ENCODE measurements at regions not wholly inside any gene's neighbourhood (a gene's known extent, or its start where the extent isn't known, plus 50 kb on each side); places are given as distances from the start of the nearest gene placed in this dataset.

DNA sequence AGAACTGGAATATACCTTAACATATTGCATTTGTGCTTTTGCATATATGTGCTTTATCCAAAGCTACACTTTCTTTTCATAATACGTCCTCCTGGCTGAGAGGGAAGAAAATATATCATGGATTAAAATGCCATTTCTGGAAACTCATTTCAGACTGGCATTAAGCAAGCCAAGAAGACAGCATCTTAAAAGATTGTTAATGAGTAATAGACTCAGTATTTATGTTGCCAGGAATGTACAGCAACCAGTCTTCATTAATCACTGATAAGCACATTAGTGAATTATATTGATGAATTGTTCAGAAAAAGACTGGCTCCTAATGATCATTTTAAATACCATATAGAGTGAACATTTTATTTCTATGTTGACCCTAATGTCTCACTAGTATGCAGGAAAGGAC lies 134.9 kb upstream of the IFNG-AS1 start:
- Histone ChIP-seq H3K9me3 (ENCODE audit: control insufficient read depth, insufficient read depth, low read length) (no peaks in the 10 kb centered on the region), H3K27ac (ENCODE audit: low read depth, low read length) (no peak overlapping the region), H3K4me1 (ENCODE audit: control insufficient read depth, insufficient read depth, low read length) (no peaks in the 10 kb centered on the region), H3K36me3 (ENCODE audit: control insufficient read depth, insufficient read depth, low read length) (no peaks in the 10 kb centered on the region), H3K4me3 (ENCODE audit: low read depth, low read length) (no peak overlapping the region), H3K27me3 (ENCODE audit: control insufficient read depth, insufficient read depth, low read length) (no peaks in the 10 kb centered on the region)
- no peak for DNase-seq (ENCODE audit: low read depth in 4 of 6, low spot score in 6 of 6)
- WGBS (ENCODE audit: insufficient coverage), result no CpG with 5 or more reads among the region's 1 CpG

- H3K9me3 ChIP-seq (ENCODE audit: control insufficient read depth, insufficient read depth, low read length), result no peaks in the 10 kb centered on the region
- H3K36me3 ChIP-seq (ENCODE audit: control insufficient read depth, insufficient read depth, low read length), result no peaks in the 10 kb centered on the region
- no peaks in the 10 kb centered on the region for H3K4me1 ChIP-seq (ENCODE audit: control insufficient read depth, insufficient read depth, low read length)
- no peak overlapping the region for H3K4me3 ChIP-seq (ENCODE audit: low read depth, low read length)
- H3K27me3 ChIP-seq (ENCODE audit: control insufficient read depth, insufficient read depth, low read length), result no peaks in the 10 kb centered on the region
- no peak overlapping the region for H3K27ac ChIP-seq (ENCODE audit: low read depth, low read length)
- DNase-seq (ENCODE audit: low read depth in 4 of 6, low spot score in 6 of 6), result no peak
Observed at GRCh38 chr12:67855103-67855502, 134.1 kb upstream of the IFNG-AS1 start.

DNA sequence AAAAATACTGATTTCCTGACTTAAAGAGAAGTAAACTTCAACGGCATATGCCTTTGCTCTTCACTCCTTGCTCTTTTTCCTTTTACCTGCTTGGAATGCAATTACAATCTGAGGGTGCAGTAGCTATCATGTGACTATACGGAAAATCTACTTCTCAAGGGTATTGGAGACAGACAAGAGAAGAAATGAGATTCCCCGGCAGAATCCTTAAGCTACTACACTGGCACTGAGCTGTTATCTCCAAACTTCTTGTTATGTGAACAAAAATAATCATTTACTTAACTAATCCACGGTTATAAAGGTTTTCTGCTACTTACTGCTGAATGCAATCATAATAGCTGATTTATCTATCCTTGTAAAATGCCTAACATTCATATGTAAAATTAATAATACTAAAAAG lies 118.0 kb upstream of the IFNG-AS1 start:
- no peak overlapping the region for H3K27ac ChIP-seq (ENCODE audit: low read depth, low read length)
- H3K4me3 ChIP-seq (ENCODE audit: low read depth, low read length), result no peak overlapping the region
- H3K36me3 ChIP-seq (ENCODE audit: control insufficient read depth, insufficient read depth, low read length), result no peaks in the 10 kb centered on the region
- DNase-seq (ENCODE audit: low read depth in 4 of 6, low spot score in 6 of 6), result no peak
- no CpG with 5 or more reads among the region's 4 CpGs for WGBS (ENCODE audit: insufficient coverage)
- no peaks in the 10 kb centered on the region for H3K4me1 ChIP-seq (ENCODE audit: control insufficient read depth, insufficient read depth, low read length)
- no peaks in the 10 kb centered on the region for H3K9me3 ChIP-seq (ENCODE audit: control insufficient read depth, insufficient read depth, low read length)
- H3K27me3 ChIP-seq (ENCODE audit: control insufficient read depth, insufficient read depth, low read length), result no peaks in the 10 kb centered on the region

GRCh38 chr12:67873355-67873754 lies 115.9 kb upstream of the IFNG-AS1 start:
- no peak for DNase-seq (ENCODE audit: low read depth in 4 of 6, low spot score in 6 of 6)

DNA sequence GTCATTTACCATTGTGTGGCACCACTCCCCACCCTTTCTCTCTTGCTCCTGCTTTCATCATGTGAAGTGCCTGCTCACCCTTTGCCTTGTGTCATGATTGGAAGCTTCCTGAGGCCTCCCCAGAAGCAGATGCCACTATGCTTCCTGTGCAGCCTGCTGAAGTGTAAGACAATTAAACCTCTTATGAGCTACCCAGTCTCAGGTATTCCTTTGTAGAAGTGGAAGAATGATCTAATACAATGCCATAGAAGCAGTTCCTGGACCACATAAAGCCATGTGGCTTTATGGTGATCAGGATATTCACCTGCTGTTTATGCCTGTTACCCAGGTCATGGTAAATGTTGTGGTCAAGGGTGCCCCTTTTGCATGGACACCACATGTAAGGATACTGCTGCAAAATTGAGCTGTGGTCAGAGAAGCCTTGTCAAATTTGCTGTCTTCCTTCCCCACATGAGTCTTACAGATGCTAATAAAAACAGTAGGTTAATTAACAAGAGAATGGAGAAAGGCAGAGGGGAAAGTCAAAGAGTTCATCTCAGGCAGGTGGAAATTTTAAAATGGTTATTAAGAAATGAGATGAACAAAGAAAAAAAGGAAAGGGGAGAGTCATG lies 112.8 kb upstream of the IFNG-AS1 start:
- Histone ChIP-seq H3K36me3 (ENCODE audit: control insufficient read depth, insufficient read depth, low read length) (no peaks in the 10 kb centered on the region), H3K4me1 (ENCODE audit: control insufficient read depth, insufficient read depth, low read length) (no peaks in the 10 kb centered on the region), H3K4me3 (ENCODE audit: low read depth, low read length) (no peak overlapping the region), H3K9me3 (ENCODE audit: control insufficient read depth, insufficient read depth, low read length) (no peaks in the 10 kb centered on the region), H3K27me3 (ENCODE audit: control insufficient read depth, insufficient read depth, low read length) (no peaks in the 10 kb centered on the region), H3K27ac (ENCODE audit: low read depth, low read length) (no peak overlapping the region)
- DNase-seq (ENCODE audit: low read depth in 4 of 6, low spot score in 6 of 6), result no peak

More at GRCh38 chr12:67873355-67873754, 115.9 kb upstream of the IFNG-AS1 start:
- WGBS (ENCODE audit: insufficient coverage), result no CpG with 5 or more reads among the region's 1 CpG
- H3K27ac ChIP-seq (ENCODE audit: low read depth, low read length), result no peak overlapping the region
- no peak overlapping the region for H3K4me3 ChIP-seq (ENCODE audit: low read depth, low read length)
- H3K36me3 ChIP-seq (ENCODE audit: control insufficient read depth, insufficient read depth, low read length), result no peaks in the 10 kb centered on the region
- no peaks in the 10 kb centered on the region for H3K27me3 ChIP-seq (ENCODE audit: control insufficient read depth, insufficient read depth, low read length)
- no peaks in the 10 kb centered on the region for H3K9me3 ChIP-seq (ENCODE audit: control insufficient read depth, insufficient read depth, low read length)
- H3K4me1 ChIP-seq (ENCODE audit: control insufficient read depth, insufficient read depth, low read length), result no peaks in the 10 kb centered on the region

DNA sequence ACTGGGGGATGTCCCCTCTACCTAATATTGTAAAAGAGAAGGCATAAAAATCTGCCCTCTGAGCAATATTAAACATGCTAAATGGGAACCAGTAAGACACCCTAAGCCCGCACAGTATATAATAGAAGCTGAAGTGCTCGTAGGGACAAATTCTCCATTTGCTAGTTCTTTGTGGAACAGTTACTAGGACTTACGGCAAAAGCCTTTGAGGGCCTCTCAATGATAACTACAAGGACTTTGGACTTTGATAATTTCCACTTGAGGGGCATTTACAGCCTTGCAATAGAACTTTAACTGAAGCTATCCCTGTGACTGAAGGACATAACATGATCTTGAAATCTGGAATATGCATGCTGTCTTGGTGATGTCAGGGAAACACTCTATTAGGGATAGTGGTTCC lies 111.5 kb upstream of the IFNG-AS1 start:
- WGBS (ENCODE audit: insufficient coverage), result 100% methylated on average over 2 of the region's 3 CpGs
- no peak overlapping the region for H3K27ac ChIP-seq (ENCODE audit: low read depth, low read length)
- no peak for DNase-seq (ENCODE audit: low read depth in 4 of 6, low spot score in 6 of 6)
- H3K4me1 ChIP-seq (ENCODE audit: control insufficient read depth, insufficient read depth, low read length), result no peaks in the 10 kb centered on the region
- no peaks in the 10 kb centered on the region for H3K36me3 ChIP-seq (ENCODE audit: control insufficient read depth, insufficient read depth, low read length)
- H3K9me3 ChIP-seq (ENCODE audit: control insufficient read depth, insufficient read depth, low read length), result no peaks in the 10 kb centered on the region
- H3K27me3 ChIP-seq (ENCODE audit: control insufficient read depth, insufficient read depth, low read length), result no peaks in the 10 kb centered on the region
- H3K4me3 ChIP-seq (ENCODE audit: low read depth, low read length), result no peak overlapping the region

DNA sequence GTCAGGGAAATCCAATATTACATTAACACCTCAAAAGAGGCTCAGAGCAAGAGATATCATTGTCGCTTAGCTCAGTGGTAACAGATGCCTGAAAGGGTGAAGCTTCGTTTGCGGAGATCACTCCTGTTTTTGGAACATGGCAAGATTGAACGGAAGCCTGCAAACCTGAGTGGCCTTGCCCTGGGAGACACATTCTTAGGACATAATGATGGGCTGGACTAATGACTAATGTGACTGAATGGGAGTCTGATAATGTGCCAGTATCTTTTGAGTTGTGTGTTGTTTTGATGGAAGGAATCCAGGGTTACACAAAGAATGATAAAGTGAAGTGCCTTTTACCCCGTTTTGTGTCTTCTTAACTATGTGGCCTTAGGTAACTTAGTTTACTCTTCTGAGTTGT lies 109.3 kb upstream of the IFNG-AS1 start:
- H3K4me3 ChIP-seq (ENCODE audit: low read depth, low read length), result no peak overlapping the region
- no peaks in the 10 kb centered on the region for H3K4me1 ChIP-seq (ENCODE audit: control insufficient read depth, insufficient read depth, low read length)
- H3K36me3 ChIP-seq (ENCODE audit: control insufficient read depth, insufficient read depth, low read length), result no peaks in the 10 kb centered on the region
- DNase-seq (ENCODE audit: low read depth in 4 of 6, low spot score in 6 of 6), result no peak
- H3K27me3 ChIP-seq (ENCODE audit: control insufficient read depth, insufficient read depth, low read length), result no peaks in the 10 kb centered on the region
- WGBS (ENCODE audit: insufficient coverage), result 61% methylated on average over 3 of the region's 5 CpGs
- H3K27ac ChIP-seq (ENCODE audit: low read depth, low read length), result no peak overlapping the region
- no peaks in the 10 kb centered on the region for H3K9me3 ChIP-seq (ENCODE audit: control insufficient read depth, insufficient read depth, low read length)

GRCh38 chr12:67881565-67881964 lies 107.7 kb upstream of the IFNG-AS1 start:
- no peaks in the 10 kb centered on the region for H3K4me1 ChIP-seq (ENCODE audit: control insufficient read depth, insufficient read depth, low read length)
- H3K9me3 ChIP-seq (ENCODE audit: control insufficient read depth, insufficient read depth, low read length), result no peaks in the 10 kb centered on the region
- no peaks in the 10 kb centered on the region for H3K36me3 ChIP-seq (ENCODE audit: control insufficient read depth, insufficient read depth, low read length)
- WGBS (ENCODE audit: insufficient coverage), result no CpG with 5 or more reads among the region's 2 CpGs
- H3K4me3 ChIP-seq (ENCODE audit: low read depth, low read length), result no peak overlapping the region
- H3K27ac ChIP-seq (ENCODE audit: low read depth, low read length), result no peak overlapping the region
- no peak for DNase-seq (ENCODE audit: low read depth in 4 of 6, low spot score in 6 of 6)
- no peaks in the 10 kb centered on the region for H3K27me3 ChIP-seq (ENCODE audit: control insufficient read depth, insufficient read depth, low read length)

- H3K27ac ChIP-seq (ENCODE audit: low read depth, low read length), result no peak overlapping the region
- H3K36me3 ChIP-seq (ENCODE audit: control insufficient read depth, insufficient read depth, low read length), result no peaks in the 10 kb centered on the region
- no peak overlapping the region for H3K4me3 ChIP-seq (ENCODE audit: low read depth, low read length)
- no peaks in the 10 kb centered on the region for H3K4me1 ChIP-seq (ENCODE audit: control insufficient read depth, insufficient read depth, low read length)
- WGBS (ENCODE audit: insufficient coverage), result no CpG with 5 or more reads among the region's 2 CpGs
- H3K27me3 ChIP-seq (ENCODE audit: control insufficient read depth, insufficient read depth, low read length), result no peaks in the 10 kb centered on the region
- no peaks in the 10 kb centered on the region for H3K9me3 ChIP-seq (ENCODE audit: control insufficient read depth, insufficient read depth, low read length)
- DNase-seq (ENCODE audit: low read depth in 4 of 6, low spot score in 6 of 6), result no peak
Observed at GRCh38 chr12:67884596-67884995, 104.7 kb upstream of the IFNG-AS1 start.

DNA sequence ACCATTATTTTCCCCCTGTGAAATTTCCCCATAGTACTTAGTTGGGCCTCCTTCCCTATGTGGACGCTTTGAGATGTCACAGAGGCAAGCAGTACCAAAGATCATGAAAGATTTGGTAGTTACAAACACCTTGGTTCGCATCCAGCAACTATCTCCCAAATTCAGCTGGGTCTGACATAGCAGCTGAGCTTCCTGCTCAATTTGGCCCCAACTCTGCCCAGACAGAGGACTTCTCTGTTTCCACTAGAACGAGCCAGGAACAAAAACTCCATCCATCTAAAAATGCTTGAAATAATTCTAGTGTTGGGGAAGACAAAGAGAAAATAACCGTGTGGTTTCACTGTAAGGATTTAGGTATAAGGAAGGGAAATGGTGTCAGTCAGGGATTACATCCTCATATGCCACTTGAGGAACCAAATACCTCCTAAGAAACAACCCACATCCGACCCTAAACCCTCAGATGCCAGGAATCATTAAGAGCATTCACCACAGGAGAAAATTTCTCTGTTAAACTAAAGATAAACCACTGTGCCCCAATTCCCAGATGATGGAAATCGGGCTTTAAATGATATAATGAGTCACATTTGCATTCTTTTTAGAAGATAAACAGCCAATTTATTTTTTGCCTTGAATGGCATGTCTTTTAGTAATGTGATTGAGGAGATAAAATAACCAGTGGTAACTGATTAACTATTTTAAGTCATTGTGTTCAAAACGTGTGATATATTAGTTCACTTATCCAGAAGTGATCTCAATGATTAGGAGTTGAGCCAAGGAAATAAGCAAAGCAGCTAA lies 103.7 kb upstream of the IFNG-AS1 start:
- H3K4me1 ChIP-seq (ENCODE audit: control insufficient read depth, insufficient read depth, low read length), result no peaks in the 10 kb centered on the region
- 69% methylated on average over 3 of the region's 7 CpGs for WGBS (ENCODE audit: insufficient coverage)
- no peaks in the 10 kb centered on the region for H3K9me3 ChIP-seq (ENCODE audit: control insufficient read depth, insufficient read depth, low read length)
- no peaks in the 10 kb centered on the region for H3K27me3 ChIP-seq (ENCODE audit: control insufficient read depth, insufficient read depth, low read length)
- H3K36me3 ChIP-seq (ENCODE audit: control insufficient read depth, insufficient read depth, low read length), result no peaks in the 10 kb centered on the region
- peak in 1 of 6 donors; percentile 25 for DNase-seq (ENCODE audit: low read depth in 4 of 6, low spot score in 6 of 6)
- H3K27ac ChIP-seq (ENCODE audit: low read depth, low read length), result no peak overlapping the region
- no peak overlapping the region for H3K4me3 ChIP-seq (ENCODE audit: low read depth, low read length)

Measured in spinal cord (tissue), 9 donors.